Epithelial cell of esophagus (primary cell): ENCODE measurements at regions not wholly inside any gene's neighbourhood (a gene's known extent, or its start where the extent isn't known, plus 50 kb on each side); places are given as distances from the start of the nearest gene placed in this dataset.
"Not testable (repeated sequence)": the region's sequence is repeated elsewhere in the genome, so short reads cannot be mapped to it uniquely, and the experiment has no call there.

Experiments used
- DNase-seq: peaks from one replicate; pipeline ENCODE4 v3.0.0; 2010; ENCODE audit warnings: low read depth
- H3K4me3 ChIP-seq: 2 replicates; pipeline ENCODE4 v1.5.1; 2011; ENCODE audit warnings: mild to moderate bottlenecking, low read length, control low read depth
- CTCF ChIP-seq: IDR thresholded peaks from 2 replicates; pipeline ENCODE4 v1.5.1; 2011; ENCODE audit warnings: low read depth, mild to moderate bottlenecking, low read length, control low read depth, inconsistent platforms; ENCODE audit not compliant: insufficient read depth; ENCODE audit errors: missing control alignments

- H3K4me3 ChIP-seq: no peak overlapping the region
- no peak for TF ChIP-seq CTCF
- no peak for DNase-seq
These were observed 92.0 kb downstream of the JRKL start for GRCh38 chr11:96481771-96482170.

- DNase-seq: no peak
- no peak for TF ChIP-seq CTCF
- H3K4me3 ChIP-seq: no peak overlapping the region
These were observed 92.4 kb downstream of the JRKL start for GRCh38 chr11:96482193-96482592.

GRCh38 chr11:96483374-96483955 is 93.7 kb downstream of the JRKL start:
- no peak overlapping the region for H3K4me3 ChIP-seq
- DNase-seq: no peak
- TF ChIP-seq CTCF: no peak

- H3K4me3 ChIP-seq: no peak overlapping the region
- no peak for TF ChIP-seq CTCF
- no peak for DNase-seq
These were observed 94.5 kb downstream of the JRKL start for GRCh38 chr11:96484361-96484760.

- peak; percentile 88 for DNase-seq
- H3K4me3 ChIP-seq: no peak overlapping the region
- TF ChIP-seq CTCF: no peak
These were observed 97.2 kb downstream of the JRKL start for GRCh38 chr11:96486890-96487611.

GRCh38 chr11:96488911-96489310 is 99.1 kb downstream of the JRKL start:
- not testable (repeated sequence) for DNase-seq, H3K4me3 ChIP-seq

GRCh38 chr11:96500440-96500839 is 110.6 kb downstream of the JRKL start:
- no peak for TF ChIP-seq CTCF
- DNase-seq: no peak
- no peak overlapping the region for H3K4me3 ChIP-seq
